Stimulated activated CD4-positive, alpha-beta T cell treated with anti-CD3 and anti-CD28 coated beads, Interleukin-4, amount 100 ng/mL, for 24 hours (primary cell): ENCODE measurements at regions not wholly inside any gene's neighbourhood (a gene's known extent, or its start where the extent isn't known, plus 50 kb on each side); places are given as distances from the start of the nearest gene placed in this dataset.

Experiments
- DNase-seq: peaks from one replicate; pipeline ENCODE4 v3.0.0-alpha.2; 2020

DNA sequence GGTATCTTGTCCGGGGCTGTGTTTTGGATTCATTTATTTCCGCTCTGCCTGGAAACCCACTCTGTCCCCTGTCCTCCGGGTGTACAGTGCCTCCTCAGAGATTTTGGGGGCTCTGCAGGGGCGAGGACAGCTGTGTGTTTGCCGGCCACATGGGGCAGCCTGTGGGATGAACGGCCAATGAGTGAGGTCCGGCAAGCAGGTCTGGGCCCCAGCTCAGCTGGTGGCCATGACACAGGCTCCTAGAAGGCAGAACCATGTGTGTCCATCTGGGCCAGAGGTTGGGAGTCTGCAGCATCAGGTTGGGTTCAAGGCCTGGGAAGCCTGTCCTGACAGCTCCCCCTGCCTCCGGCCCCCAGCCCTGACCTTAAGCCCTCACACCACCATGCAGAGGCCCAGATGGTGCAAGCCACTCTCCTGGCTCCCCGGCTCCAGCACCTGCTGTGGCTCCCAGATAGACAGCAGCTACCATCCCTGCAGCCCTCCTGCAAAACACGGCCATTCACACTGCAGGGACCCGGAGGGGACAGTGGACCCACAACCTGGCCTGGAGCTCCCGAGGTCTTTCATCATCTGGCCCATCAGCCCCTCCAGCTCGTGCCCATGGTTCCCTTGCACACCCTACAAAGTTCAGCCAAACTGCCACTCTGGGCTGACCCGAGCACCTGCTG is 220.1 kb upstream of the C14orf180 start:
- no peak for DNase-seq

DNA sequence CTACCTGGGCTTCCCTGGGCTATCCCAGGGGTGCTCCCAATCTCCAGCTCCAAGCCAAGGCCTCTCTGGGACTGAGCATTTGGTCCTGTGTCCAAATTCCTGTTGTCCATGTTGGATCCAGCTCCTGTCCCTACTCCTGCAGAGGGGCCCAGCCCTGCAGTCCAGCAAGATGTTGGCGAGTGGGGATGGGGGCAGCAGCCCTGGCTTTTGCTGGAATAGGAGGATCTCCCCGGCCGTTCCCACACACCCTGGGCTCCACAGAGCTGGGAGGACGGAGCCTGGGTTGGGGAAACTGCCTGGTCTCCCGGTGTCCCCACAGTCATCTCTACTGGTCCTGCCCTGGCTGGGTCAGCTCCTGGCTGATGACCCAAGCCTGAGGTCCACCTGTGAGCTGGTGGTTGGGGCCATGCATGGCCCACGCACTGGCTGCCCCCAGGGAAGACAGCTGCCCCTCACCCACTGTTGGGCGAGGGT is 219.6 kb upstream of the C14orf180 start:
- no peak for DNase-seq

DNA sequence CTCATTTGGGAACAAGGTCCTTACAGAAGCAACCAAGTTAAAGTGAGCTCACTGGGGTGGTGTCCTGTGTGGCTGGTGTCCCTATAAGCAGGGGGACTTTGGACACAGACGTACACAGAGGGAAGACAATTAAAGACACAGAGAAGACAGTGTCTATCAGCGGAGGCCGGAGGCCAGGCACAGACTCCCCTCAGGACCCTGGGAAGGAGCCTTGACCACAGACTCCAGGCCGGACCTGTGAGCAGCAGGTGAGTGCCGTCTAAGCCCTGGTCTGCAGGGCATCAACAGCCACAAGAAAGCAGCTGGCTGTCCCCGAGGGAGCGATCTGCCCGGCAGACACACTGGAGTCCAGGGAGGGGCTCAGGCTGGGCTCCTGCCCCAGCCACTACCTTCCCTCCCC is 219.1 kb upstream of the C14orf180 start:
- no peak for DNase-seq

DNA sequence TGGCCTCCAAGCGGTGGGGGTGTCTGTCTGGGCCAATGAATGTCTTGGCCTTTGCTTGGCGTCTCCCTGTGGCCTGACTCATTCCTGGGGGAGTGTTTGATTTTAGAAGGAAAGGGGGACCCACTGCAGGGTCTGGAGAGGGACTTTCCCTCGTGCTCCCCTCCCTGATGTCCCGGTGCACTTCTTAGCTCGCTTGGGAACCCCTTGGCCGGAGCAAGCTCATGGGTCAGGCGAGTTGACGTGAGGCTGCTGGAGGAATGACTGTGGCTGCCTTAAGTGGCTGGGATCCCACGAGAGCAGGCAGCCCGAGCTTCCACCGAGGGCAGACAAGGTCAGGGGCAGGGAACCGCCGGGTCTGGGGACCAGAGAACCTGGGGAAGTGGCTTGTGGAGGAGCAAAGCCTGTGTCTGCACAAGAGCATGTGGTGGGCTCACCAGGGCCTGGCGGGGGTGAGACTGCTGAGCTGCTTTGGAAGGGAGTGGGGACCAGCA is 218.4 kb upstream of the C14orf180 start:
- DNase-seq, result no peak

DNA sequence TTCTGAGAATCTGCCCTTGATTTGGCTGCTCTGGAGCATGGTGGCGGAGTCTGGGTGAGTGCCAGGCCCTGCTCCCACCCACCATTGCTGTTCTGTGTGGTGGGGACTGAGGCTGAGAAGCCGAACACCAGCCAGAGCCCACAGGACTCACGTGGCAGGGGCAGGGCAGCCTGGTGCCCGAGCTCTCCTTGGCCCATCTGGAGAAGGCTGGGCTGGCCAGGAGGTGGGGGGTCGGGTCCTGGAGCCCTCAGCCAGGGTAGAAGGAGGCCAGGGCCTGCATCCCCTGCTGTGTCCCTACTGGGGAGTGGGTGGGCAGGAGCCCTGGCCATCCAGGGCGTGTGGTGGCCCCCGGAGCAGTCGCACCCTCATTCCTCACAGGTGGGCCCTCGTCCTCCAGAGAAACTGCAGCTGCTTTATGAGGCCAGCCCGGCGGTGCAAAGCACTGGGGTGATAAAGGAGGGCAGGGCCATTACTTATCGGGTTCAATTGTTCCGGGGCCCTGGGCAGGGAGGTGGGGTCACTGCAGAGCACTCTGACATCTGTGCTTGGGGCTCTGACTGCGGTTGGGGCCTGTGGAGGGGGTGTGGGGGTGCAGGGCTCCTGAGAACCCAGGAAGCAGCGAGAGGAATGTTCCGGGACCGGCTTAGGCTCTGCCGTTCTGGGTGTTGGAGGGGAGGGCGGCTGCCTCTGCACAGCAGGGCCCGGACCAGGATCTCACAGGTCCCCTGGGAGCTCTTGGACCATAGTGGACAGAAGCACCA is 217.5 kb upstream of the C14orf180 start:
- no peak for DNase-seq

DNA sequence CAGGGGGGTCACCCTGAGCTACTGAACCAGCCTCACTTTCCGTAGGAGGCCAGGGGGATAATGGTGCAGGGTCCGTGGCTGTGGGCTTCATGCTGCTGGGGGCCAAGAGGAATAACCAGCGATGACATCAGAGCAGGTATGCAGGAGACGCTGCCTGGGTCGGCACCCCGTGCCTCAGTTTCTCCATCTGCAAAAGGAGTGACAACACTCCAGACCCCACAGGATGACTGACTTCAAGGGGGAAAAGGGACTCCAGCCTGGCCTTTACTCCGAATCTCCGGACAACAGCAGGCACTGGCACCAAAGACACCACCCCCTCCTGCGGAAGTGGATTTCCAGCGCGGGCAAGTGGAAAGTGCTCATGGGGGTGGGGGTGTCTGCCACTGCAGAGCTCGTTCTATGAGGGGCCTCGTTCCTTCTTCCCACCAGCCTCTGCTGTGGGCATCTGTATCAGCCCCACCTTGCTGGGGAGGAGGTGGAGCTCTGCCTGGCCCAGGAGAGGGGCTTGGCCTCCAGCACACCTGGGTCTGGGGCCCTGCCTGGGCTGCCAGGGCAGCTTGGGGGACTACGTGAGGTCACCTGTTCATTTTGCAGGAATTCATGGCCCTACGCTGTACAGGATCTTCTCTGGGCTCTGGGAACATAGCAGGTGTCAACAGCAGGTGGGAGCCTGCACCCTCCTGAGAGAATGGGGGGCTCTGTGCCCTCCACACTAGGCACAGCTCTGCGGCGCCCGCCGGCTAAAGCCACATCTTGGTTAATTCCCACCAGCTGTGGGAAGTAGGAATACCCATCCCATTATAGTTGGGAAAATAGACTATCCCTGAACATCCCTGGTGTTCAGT is 216.6 kb upstream of the C14orf180 start:
- DNase-seq, result no peak

DNA sequence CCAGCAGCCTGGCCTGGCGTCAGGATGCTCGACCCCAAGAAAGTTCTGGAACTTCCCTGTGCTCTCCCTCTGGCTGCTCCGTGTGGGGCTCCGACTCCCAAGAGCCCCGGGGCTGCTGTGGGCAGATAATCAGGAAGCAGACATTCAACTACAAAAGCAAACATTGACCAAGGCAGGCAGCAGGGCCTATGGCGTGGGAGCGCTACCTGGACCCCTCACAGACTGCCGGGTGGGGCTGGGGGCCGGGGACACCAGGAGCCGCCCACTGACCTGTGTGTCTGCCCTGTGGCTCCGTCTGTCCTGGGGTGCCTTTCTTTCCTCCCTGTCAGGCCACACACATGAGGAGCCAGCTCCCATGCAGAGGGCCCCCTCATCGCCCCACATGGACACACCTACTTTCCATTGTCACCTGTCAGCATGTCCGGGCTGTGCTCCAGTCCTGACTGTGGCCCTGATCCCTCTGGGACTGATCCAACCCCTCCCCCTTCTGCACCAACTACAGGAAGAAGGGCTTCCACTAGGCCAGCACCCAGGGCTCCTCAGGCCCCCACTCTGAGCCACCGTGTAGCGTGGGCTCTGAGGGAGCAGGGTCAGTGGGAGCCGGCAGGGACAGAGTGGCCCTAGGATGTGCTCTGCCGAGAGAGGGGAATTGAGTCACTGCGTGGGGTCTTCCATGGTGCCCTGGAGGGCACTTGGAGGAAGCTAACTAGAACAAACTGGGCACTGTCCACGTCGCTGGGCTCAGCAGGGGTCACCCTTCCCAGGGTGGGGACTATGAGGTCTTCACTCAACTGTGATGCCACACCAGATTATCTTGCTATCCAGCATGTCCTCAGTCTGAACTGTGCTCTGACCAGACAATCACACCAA is 215.4 kb upstream of the C14orf180 start:
- DNase-seq, result no peak

DNA sequence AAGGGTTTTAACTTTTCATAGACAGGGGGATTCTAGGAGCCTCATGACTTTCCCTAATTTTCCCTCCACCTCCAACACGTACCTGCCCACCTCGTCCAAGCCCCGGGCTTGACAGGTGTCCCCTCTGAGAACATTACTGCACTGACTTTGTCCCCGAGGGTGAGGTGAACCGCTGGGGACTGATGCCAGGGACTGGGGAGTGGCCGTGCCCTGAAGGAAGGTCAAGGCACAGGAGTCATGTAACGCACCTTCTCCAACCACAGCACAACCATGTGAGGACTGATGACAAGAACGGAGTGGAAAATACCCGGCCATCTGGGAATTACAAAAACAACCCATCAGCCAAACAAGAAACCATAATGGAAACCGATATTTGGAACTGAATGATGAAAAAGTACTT is 214.7 kb upstream of the C14orf180 start:
- no peak for DNase-seq

DNA sequence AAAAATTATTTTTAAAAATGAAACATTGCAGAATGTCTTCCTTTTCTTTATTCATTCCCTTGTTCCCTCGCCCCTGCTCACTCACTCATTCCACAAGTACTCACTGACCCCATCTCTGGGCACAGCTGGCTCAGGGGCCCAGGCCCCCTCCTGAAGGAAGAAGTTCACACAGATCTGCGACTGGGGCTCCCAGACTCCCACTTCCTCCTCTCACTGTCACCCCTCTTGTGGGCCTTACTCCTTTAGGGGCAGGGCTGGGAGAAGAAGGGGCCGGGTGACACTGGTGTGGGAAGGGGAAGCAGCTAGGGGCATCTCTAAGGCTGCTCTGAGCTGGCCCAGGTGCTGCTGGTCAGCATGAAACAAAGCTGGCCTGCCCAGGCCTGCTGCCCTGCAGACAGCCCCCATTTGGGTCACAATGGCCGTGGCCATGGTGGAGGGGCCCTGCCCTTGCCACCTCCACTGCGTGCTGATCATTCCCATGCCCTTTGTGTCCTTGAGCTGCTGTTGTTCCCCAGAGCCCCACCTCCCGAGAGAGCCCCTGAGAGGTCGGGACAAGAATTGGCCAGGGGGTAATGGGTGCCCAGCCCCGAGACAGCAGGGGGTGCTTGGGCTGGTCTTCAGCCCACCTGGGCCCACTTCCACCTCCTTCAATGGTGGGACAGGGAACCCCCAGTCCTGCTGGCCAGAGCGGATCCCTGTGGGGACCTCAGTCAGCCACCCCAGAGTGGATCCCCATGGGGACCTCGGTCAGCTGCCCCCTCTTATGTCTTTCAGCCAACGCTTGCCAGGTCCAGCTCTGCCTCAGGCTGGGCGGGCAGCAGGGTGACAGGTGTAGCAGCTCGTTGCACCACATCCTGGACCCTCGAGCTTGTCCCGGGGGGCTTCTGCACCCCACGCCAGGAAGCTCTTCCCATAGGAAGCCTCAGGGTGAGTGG is 212.4 kb upstream of the C14orf180 start:
- no peak for DNase-seq

DNA sequence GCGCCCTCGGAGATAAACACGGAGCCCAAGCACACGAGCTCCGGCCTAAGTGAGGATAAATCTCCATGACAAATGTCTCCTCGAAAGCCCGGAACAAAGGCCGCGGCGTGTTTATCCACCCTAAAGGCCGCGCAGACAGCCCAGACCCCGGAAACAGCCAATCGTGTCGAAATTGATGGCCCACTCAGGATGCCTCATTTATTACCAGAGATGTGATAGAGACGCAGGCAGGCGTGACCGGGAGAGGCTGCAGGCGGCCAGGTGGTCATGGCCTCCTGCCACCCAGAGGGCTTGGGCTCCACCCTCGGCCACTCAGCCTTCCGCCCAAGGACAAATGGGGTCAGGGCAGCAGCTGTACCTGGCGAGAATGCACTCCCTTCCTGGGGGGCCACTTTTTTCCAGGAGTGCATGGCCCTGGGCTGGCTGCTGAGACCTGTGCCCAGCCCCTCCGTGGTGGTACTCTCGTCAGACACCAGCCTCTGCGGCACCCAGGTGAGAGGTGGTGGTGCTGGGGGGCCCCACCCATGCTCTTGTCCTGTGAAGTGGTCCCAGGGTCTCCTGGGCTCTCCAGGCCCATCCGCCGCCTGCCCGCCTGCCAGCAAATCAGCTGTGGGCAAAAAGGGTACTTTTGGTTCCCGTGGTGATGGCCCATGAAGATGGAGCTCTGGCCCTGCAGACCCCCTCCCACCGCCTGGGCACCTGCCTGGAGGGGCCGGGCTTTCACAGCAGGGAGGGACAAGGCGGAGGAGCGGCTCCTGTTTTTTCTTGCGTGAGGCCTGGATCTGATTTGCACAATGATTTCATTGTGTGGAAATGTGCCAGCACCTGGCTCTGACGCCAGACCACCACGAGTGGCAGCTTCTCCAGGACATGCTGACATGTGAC is 211.5 kb upstream of the C14orf180 start:
- no peak for DNase-seq

DNA sequence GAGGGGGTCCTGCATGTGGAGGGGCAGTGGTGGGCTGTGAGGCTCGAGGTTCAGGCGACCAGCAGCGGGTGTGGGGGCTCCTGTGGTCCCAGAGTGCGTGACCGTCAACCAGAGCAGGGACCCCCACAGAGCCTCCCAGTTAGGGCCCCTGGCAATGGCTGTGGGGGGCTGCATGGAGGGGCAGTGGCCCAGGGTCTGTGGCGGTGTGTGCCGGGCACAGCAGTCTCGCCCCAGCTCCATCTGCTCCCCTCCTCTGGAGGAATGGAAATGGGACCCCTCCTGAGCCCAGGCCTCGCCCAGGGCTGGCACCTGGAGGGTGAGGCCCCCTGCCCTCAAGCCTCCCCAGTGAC is 210.8 kb upstream of the C14orf180 start:
- DNase-seq, result no peak

DNA sequence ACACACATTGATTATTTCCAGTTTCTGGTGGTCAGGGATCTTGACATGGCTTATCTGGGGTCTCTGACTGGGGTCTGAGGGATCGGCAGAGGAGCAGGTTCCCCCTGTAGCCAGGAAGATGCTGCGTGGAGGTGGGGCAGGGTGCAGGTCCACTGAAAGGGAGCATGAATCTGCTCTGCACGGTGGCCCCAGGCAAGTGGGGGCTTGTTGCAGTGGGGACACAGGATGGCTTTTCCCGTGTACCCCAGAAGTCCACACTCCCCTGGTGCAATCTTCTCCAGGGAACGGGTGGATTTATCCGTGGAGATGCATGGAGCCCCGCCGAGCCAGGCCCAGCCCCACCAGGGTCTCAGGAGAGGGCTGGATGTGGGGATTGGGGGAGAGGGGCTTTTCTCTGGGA is 210.4 kb upstream of the C14orf180 start:
- no peak for DNase-seq

DNA sequence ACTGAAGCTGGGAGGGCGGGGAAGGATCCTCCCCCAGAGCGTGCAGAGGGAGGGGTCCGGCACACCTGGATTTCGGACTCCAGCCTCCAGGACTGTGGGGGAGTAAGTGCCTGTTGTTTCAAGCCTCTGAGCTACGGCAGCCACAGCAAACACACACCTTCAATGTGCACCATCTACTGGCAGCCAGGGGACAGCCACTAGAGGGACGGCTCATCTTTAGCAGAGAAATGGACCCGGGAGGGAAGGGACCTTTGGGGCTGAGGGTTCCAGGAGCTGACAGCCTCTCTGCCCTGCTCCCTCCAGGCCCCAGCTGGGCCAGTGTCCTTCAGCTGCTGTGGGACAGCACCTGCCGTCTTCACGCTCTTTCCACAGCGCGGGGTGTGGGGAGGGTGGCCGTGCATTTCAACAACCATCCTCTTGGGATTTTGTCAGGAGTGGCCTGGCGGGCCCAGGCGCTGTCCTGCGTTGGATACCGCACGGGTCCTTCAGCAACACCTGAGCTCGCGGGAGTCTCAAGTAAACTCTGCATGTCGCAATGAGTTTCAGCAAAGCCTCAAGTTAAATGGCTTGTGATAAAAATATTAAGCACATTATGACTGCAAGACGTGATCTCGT is 209.2 kb upstream of the C14orf180 start:
- no peak for DNase-seq

DNA sequence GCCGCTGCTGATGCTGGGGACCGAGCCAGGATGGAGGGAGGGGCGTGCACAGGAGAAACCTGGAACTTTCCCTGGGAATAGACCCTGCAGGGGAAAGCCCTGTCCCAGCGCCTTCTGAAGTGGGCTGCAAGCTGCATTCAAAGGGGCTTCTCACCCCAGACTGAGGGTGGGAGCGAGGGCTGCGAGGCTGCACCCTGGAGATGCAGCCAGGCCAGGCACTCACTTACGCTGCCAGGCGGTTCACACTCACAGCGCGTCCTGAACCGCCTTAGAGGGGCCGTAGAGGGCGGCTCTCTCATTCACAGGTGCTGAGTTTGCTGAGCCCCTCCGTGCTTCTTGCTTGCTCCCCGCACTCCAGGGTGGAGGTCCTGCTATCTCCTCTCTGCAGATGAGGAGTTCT is 208.5 kb upstream of the C14orf180 start:
- DNase-seq, result no peak

DNA sequence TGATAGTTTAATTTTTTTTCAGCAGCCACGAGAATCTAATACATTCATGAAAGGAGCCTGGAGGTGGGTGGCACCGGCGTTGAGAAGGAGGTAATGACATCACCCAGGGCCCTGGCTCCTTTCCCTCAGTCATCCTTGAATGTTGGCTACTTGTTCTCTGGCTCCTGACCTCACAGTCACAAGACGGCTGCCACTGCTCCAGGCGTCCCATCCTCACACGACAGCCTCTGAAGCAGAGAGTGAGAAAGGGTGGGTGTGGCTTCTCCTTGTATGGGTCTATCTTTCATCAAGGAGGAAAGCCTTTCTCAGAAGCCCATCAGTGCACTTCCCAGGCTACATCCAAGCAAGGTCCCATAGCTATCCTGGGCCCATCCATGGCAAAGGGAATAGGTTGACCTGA is 207.6 kb upstream of the C14orf180 start:
- no peak for DNase-seq

DNA sequence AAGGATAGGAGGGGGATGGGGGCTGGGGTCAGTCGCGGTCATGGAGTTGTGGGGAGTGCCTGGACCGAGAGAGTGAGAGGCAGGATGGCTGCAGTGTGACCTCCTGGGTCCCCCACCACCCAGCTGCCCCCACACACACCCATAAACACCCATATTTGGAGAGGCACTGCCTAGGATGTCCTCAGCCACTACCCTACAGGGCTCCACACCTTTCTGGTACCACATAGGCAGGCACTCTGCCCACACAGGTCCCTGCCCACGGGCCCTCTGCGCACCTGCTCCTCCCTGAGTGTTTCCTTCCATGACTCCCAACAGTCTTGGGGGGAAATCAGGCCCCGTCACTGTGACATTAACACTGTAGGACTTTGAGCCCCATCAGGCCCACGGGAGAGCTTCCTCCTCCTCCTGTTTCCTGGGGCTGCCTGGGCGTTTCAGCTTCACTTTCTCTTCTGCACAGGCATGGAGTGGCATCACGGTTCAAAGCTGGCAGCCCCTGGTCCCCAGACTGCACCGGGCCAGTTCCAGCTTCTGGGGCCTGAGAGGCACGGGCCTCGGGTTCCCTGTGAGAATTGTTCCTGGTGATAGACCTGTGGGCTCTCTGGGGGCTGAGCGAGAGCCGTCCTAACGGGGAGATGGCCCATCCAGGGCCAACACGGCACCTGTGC is 207.0 kb upstream of the C14orf180 start:
- no peak for DNase-seq

DNA sequence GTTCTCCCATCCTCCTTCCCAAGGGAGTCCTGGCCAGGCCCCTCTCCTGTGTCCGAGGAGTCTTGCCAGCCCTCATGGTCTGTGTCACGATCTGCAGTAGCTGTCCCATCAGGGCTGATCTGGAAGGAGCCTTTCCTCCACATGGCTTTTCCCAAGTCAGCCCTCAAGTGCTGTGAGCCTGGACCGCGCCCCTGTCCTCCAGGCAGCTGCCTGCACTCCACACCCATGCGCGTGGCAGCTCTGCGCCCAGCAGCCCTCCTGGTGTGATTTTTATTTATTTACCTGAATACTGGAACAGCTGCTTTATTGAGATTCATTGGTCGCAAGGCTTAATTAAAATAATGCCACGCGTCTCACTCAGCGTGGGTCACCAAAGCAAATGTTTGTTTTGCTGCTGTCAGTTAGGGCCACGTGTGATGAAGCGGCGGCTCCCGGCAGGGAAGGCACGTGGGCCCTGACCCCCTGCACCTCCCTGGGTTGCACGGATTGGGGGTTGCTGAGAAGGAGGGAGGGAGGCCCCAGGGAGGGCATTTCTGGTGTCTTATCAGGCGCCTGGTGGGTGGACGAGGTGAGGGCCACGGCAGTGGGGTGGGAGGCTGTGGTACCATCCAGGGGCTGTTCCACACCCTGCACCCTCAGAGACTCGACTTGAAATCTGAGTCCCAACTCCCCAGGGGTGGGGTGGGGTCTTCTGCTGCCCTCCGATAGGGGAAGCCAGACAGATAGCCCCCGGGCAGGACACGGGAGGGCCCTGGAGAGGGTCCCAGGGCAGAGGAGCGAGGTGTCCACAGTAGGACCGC is 206.3 kb upstream of the C14orf180 start:
- no peak for DNase-seq
